GM12878 (cell line): ENCODE measurements at regions not wholly inside any gene's neighbourhood (a gene's known extent, or its start where the extent isn't known, plus 50 kb on each side); places are given as distances from the start of the nearest gene placed in this dataset.

Experiments used
- ATAC-seq: fragments of 200-7000 bp; cut with Tn5 transposase; 3 replicates; pipeline ENCODE4 v1.9.1; 2020; ENCODE audit warnings: mild to moderate bottlenecking, moderate library complexity
- BruUV-seq: library from RNA; stranded (reverse); fragments of 400-500 nt; replicated peaks from 2 replicates; lab custom pipeline; 2021; lab: Mats Ljungman, UMichigan
- CTCF ChIA-PET: fragments of 300-600 bp; sonication (Branson Sonifier 250); formaldehyde crosslinking; extraction: SDS; loops from one replicate; lab custom pipeline; 2021; ENCODE audit warnings: inconsistent platforms; lab: Yijun Ruan, JAX
- POLR2A ChIA-PET: fragments of 350-600 bp; formaldehyde crosslinking; extraction: SDS; loops from one replicate; lab custom pipeline; 2021; ENCODE audit warnings: inconsistent platforms; lab: Charles Lee
- RAD21 ChIA-PET: fragments of 300-600 bp; sonication (Branson Sonifier 250); formaldehyde crosslinking; loops from one replicate; lab custom pipeline; 2023; ENCODE audit warnings: antibody characterized with exemption; ENCODE audit not compliant: unreplicated experiment; lab: Charles Lee
- SMC1A ChIA-PET: fragments of 300-600 bp; sonication (Branson Sonifier 250); formaldehyde crosslinking; loops from one replicate; lab custom pipeline; 2023; ENCODE audit not compliant: unreplicated experiment, uncharacterized antibody; lab: Charles Lee
- DNase-seq: peaks from one replicate; pipeline ENCODE4 v3.0.0-alpha.2; 2011; ENCODE audit warnings: low read depth, low spot score
- FAIRE-seq: peaks from 3 replicates; lab custom pipeline; 2011; peaks lifted over from hg19 to GRCh38; lab: Jason Lieb, UNC
- H2AFZ ChIP-seq: 2 replicates; pipeline ENCODE4 v1.6.0; 2011; ENCODE audit warnings: low read depth, low read length, control low read depth; ENCODE audit not compliant: control insufficient read depth
- H3K27ac ChIP-seq: 2 replicates; pipeline ENCODE4 v1.5.1; 2011; ENCODE audit warnings: control low read depth; ENCODE audit not compliant: control insufficient read depth, insufficient read depth
- H3K27me3 ChIP-seq, 2 experiments: replicated peaks in 1 of 2; 2 replicates each; pipeline versions ENCODE4 v1.6.0 to v1.6.1; 2011; ENCODE audit warnings: low read length in 1 of 2; ENCODE audit not compliant: control insufficient read depth in 2 of 2, insufficient read depth in 2 of 2
- H3K36me3 ChIP-seq, 2 experiments: 2 replicates each; pipeline ENCODE4 v1.5.1; 2011; ENCODE audit warnings: low read length in 1 of 2; ENCODE audit not compliant: control insufficient read depth in 2 of 2, insufficient read depth in 2 of 2
- H3K4me1 ChIP-seq: 2 replicates; pipeline ENCODE4 v1.6.1; 2011; ENCODE audit warnings: mild to moderate bottlenecking, low read length, moderate library complexity, mixed read lengths; ENCODE audit not compliant: control insufficient read depth, insufficient read depth
- H3K4me2 ChIP-seq: 2 replicates; pipeline ENCODE4 v1.6.0; 2011; ENCODE audit warnings: control low read depth; ENCODE audit not compliant: control insufficient read depth, insufficient read depth
- H3K4me3 ChIP-seq: fragments of 200-600 bp; sonication (generic); 2 replicates; pipeline ENCODE4 v1.5.1; 2016
- H3K79me2 ChIP-seq: 2 replicates; pipeline ENCODE4 v1.6.0; 2011; ENCODE audit warnings: low read length; ENCODE audit not compliant: control insufficient read depth, insufficient read depth
- H3K9ac ChIP-seq: 2 replicates; pipeline ENCODE4 v1.8.0; 2011; ENCODE audit warnings: low read length, control low read depth, mixed read lengths; ENCODE audit not compliant: control insufficient read depth, insufficient read depth
- H3K9me3 ChIP-seq: replicated peaks from 3 replicates; pipeline ENCODE4 v1.5.1; 2011; ENCODE audit warnings: mild to moderate bottlenecking, low read length; ENCODE audit not compliant: control insufficient read depth, insufficient read depth
- H4K20me1 ChIP-seq: 2 replicates; pipeline ENCODE4 v1.6.0; 2011; ENCODE audit not compliant: control insufficient read depth, insufficient read depth
- ASH2L ChIP-seq: fragments of 300-600, 200-600 bp; sonication (generic); IDR thresholded peaks from 2 replicates; pipeline ENCODE4 v1.6.1; 2017; ENCODE audit warnings: low read depth, mild to moderate bottlenecking, borderline replicate concordance
- BCL3 ChIP-seq: IDR thresholded peaks from 2 replicates; pipeline ENCODE4 v1.6.1; 2011; ENCODE audit warnings: borderline replicate concordance, low read depth, mild to moderate bottlenecking, moderate library complexity, low read length; ENCODE audit not compliant: insufficient read depth, poor library complexity, severe bottlenecking
- BHLHE40 ChIP-seq, 2 experiments: fragments of 450-650 bp in 1 of 2; IDR thresholded peaks; 2 replicates each; pipeline ENCODE4 v1.6.1; 2011 to 2017; ENCODE audit warnings: low read depth in 2 of 2, borderline replicate concordance in 1 of 2, improper control_type of control experiment in 1 of 2, low read length in 1 of 2, mild to moderate bottlenecking in 1 of 2
- CBX5 ChIP-seq: sonication (generic); IDR thresholded peaks from 2 replicates; pipeline ENCODE4 v1.6.1; 2016; ENCODE audit warnings: low read depth, moderate library complexity, mild to moderate bottlenecking, inconsistent platforms
- ESRRA ChIP-seq: IDR thresholded peaks from 2 replicates; pipeline ENCODE4 v1.6.1; 2012; ENCODE audit warnings: mild to moderate bottlenecking, low read length, improper control_type of control experiment
- EZH2 ChIP-seq: IDR thresholded peaks from 2 replicates; pipeline ENCODE4 v1.6.1; 2012; ENCODE audit warnings: low read depth, mild to moderate bottlenecking, control low read depth, inconsistent platforms, low read length, borderline replicate concordance; ENCODE audit not compliant: control insufficient read depth
- KDM1A ChIP-seq: fragments of 200-600 bp; sonication (generic); IDR thresholded peaks from 2 replicates; pipeline ENCODE4 v1.6.1; 2016; ENCODE audit warnings: borderline replicate concordance
- NBN ChIP-seq: fragments of 450-650 bp; IDR thresholded peaks from 2 replicates; pipeline ENCODE4 v1.6.1; 2016
- NKRF ChIP-seq: fragments of 450-650 bp; conservative IDR thresholded peaks from 2 replicates; pipeline ENCODE4 v1.6.1; 2017; ENCODE audit warnings: mild to moderate bottlenecking, moderate library complexity
- POLR2AphosphoS5 ChIP-seq: IDR thresholded peaks from 2 replicates; pipeline ENCODE4 v1.6.1; 2011; ENCODE audit warnings: mild to moderate bottlenecking, low read length, inconsistent platforms
- RBBP5 ChIP-seq: fragments of 200-600 bp; sonication (generic); conservative IDR thresholded peaks from 2 replicates; pipeline ENCODE4 v1.6.1; 2016
- RELA ChIP-seq: fragments of 450-650 bp; IDR thresholded peaks from 2 replicates; pipeline ENCODE4 v1.8.0; 2014; ENCODE audit warnings: borderline replicate concordance; ENCODE audit not compliant: partially characterized antibody
- RELB ChIP-seq: fragments of 450-650 bp; IDR thresholded peaks from 2 replicates; pipeline ENCODE4 v1.6.1; 2017; ENCODE audit warnings: low read depth, mild to moderate bottlenecking, moderate library complexity
- STAT1 ChIP-seq: fragments of 450-650 bp; conservative IDR thresholded peaks from 2 replicates; pipeline ENCODE4 v1.6.1; 2014; ENCODE audit warnings: antibody characterized with exemption, mild to moderate bottlenecking
- TCF7 ChIP-seq: IDR thresholded peaks from 2 replicates; pipeline ENCODE4 v1.6.1; 2014; ENCODE audit warnings: antibody characterized with exemption, borderline replicate concordance
- YBX1 ChIP-seq: fragments of 450-650 bp; IDR thresholded peaks from 2 replicates; pipeline ENCODE4 v1.6.1; 2016; ENCODE audit warnings: antibody characterized with exemption
- WGBS: methylation state at CpG from one replicate; pipeline ENCODE4 v1.1.6; 2016; ENCODE audit warnings: low lambda C conversion rate; ENCODE audit not compliant: insufficient replicate concordance, insufficient coverage; ENCODE audit errors: missing lambda C conversion rate; 5-methylcytosine and 5-hydroxymethylcytosine counted together
- in situ Hi-C: fragments of 300-500 bp; cut with MboI; formaldehyde crosslinking; loops from 9 replicates; pipeline ENCODE4 v1.14.3; 2018; ENCODE audit warnings: mixed read lengths
- intact Hi-C: fragments of 100-400 bp; cut with micrococcal nuclease; formaldehyde crosslinking; loops from one replicate; pipeline ENCODE4 v1.14.2; 2022; ENCODE audit not compliant: unreplicated experiment

- no peak for DNase-seq
- no peaks in the 10 kb centered on the region for H3K4me1 ChIP-seq
- ChIA-PET POLR2A (no interaction called here), CTCF (no interaction called here), SMC1A (interaction anchor here (0.8 kb wide), 1 partner anchor 77 kb away, joined by 3 read pairs; no protein-coding TSS in a partner anchor), RAD21 (no interaction called here)
- H3K4me3 ChIP-seq: no peak overlapping the region
- no peak overlapping the region for H3K9ac ChIP-seq
- H3K4me2 ChIP-seq: no peak overlapping the region
- BruUV-seq: no TSS peak
- intact Hi-C loops: no loop called here
- WGBS: 54% methylated on average over 2 of the region's 2 CpGs
- no peaks in the 10 kb centered on the region for H3K36me3 ChIP-seq
- H2AFZ ChIP-seq: no peak overlapping the region
- in situ Hi-C loops: no loop called here
- FAIRE-seq: no peak
- no peak for ATAC-seq
- H3K9me3 ChIP-seq: no peaks in the 10 kb centered on the region
- H3K79me2 ChIP-seq: no peaks in the 10 kb centered on the region
- H4K20me1 ChIP-seq: no peaks in the 10 kb centered on the region
- no peak overlapping the region for H3K27ac ChIP-seq
- TF ChIP-seq KDM1A: no peak
- no peak for TF ChIP-seq EZH2
- no peak for TF ChIP-seq BCL3
- TF ChIP-seq STAT1: no peak
- TF ChIP-seq TCF7: no peak
- no peak for TF ChIP-seq ASH2L
- TF ChIP-seq NKRF: no peak
- no peak for TF ChIP-seq YBX1
- no peak for TF ChIP-seq POLR2AphosphoS5
- no peak for TF ChIP-seq BHLHE40 (IDR thresholded peaks at IDR 0.05; ENCODE audit: borderline replicate concordance in 1 of 2, low read depth in 2 of 2, low read length in 1 of 2)
- TF ChIP-seq RBBP5: no peak
- TF ChIP-seq RELA: no peak
- TF ChIP-seq ESRRA: no peak
- no peak for TF ChIP-seq CBX5
- no peak for TF ChIP-seq RELB
- TF ChIP-seq NBN: no peak
- H3K27me3 ChIP-seq: no peaks in the 10 kb centered on the region
These were observed 199.2 kb downstream of the RAB28 start for GRCh38 chr4:13284932-13285331.
